Lower leg skin (tissue), 3 donors: ENCODE measurements at regions not wholly inside any gene's neighbourhood (a gene's known extent, or its start where the extent isn't known, plus 50 kb on each side); places are given as distances from the start of the nearest gene placed in this dataset.

ENCODE experiments used
- CTCF ChIP-seq, 3 donors: fragments of 450-650 bp; IDR thresholded peaks; one replicate each; pipeline ENCODE4 v1.5.1; 2016; ENCODE audit warnings: antibody characterized with exemption in 3 of 3, mild to moderate bottlenecking in 3 of 3, moderate library complexity in 2 of 3
- POLR2A ChIP-seq, 2 donors: fragments of 450-650 bp; IDR thresholded peaks; one replicate each; pipeline ENCODE4 v1.6.1; 2016 to 2017; ENCODE audit warnings: antibody characterized with exemption in 2 of 2, mild to moderate bottlenecking in 1 of 2, moderate library complexity in 1 of 2

DNA sequence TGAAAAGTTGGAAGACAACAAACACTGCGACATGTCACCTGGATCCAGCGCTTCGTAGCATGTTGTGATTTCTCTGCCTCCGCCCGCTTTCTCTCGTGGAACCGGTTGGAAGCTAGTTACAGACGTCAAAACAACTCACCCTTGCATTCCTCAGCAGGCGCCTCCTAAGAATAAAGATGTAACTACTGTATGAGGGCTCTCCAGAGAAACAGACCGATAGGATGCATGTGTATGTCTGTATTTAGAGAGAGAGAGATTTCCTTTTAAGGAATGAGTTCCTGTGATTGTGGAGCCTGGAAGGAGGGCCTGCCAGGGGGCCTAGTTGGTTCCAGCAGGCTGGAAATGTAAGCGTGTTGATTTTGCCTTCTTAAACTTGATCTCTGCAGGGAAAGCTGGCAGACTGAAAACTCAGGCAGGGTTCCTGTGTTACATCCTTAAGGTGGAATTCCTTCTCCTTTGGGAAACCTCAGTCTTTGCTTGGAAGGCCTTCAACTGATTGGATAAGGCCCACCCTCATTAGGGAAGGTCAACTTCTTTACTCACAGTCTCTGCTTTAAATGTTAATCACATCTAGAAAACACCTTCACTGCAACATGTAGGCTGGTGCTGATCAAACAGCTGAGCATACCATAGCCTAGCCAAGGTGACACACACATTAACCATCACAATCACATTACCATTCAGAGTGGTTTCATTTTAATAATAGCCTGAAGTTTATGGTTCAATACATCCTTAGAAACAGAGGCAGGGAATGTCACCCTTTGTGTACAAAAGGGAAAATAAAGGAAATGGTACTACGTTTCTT lies 163.8 kb downstream of the SYK start:
- TF ChIP-seq POLR2A (IDR thresholded peaks at IDR 0.05): no peak
- TF ChIP-seq CTCF (IDR thresholded peaks at IDR 0.05): no peak
